BE2C (cell line): ENCODE measurements at regions not wholly inside any gene's neighbourhood (a gene's known extent, or its start where the extent isn't known, plus 50 kb on each side); places are given as distances from the start of the nearest gene placed in this dataset.

Source experiments
- DNase-seq: peaks from one replicate; pipeline ENCODE4 v3.0.0-alpha.2; 2020
- H3K27me3 ChIP-seq: fragments of 250-450 bp; sonication (Bioruptor Pico); 2 replicates; pipeline ENCODE4 v1.5.1; 2020; ENCODE audit warnings: mild to moderate bottlenecking
- H3K36me3 ChIP-seq: fragments of 250-450 bp; sonication (Bioruptor Pico); 2 replicates; pipeline ENCODE4 v1.5.1; 2020; ENCODE audit warnings: mild to moderate bottlenecking
- H3K4me1 ChIP-seq: fragments of 250-450 bp; sonication (Bioruptor Pico); 2 replicates; pipeline ENCODE4 v1.5.1; 2020
- H3K4me3 ChIP-seq: 2 replicates; pipeline ENCODE4 v1.5.1; 2011; ENCODE audit warnings: low read depth, low read length
- H3K9me3 ChIP-seq: fragments of 250-450 bp; sonication (Bioruptor Pico); 2 replicates; pipeline ENCODE4 v1.5.1; 2020
- TF ChIP-seq, protein P1 (sequence below): IDR thresholded peaks from 2 replicates; pipeline ENCODE4 v1.5.1; 2012; ENCODE audit warnings: mild to moderate bottlenecking, low read depth, low read length

DNA sequence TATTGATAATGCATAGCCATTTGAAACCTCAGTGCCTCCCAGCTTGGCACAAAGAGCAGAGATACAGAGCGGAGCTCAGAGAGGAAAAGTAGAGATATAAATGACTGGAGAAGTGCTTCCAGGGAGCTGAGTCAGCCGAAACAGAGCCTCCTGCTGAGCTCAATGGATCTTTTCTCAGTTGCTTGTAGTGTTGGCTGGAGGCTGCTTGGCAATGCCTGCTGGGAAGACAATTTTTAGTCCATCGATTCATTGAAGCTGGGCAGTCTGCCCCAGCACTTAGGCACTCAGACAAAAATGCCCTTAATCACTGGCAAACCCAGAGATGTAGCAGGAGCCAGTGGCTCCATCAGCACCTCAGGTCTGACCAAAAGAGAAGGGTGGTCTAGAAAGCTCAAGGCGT, 81.3 kb upstream of the SETBP1 start:
- H3K4me1 ChIP-seq, result no peaks in the 10 kb centered on the region
- TF ChIP-seq, protein P1, sequence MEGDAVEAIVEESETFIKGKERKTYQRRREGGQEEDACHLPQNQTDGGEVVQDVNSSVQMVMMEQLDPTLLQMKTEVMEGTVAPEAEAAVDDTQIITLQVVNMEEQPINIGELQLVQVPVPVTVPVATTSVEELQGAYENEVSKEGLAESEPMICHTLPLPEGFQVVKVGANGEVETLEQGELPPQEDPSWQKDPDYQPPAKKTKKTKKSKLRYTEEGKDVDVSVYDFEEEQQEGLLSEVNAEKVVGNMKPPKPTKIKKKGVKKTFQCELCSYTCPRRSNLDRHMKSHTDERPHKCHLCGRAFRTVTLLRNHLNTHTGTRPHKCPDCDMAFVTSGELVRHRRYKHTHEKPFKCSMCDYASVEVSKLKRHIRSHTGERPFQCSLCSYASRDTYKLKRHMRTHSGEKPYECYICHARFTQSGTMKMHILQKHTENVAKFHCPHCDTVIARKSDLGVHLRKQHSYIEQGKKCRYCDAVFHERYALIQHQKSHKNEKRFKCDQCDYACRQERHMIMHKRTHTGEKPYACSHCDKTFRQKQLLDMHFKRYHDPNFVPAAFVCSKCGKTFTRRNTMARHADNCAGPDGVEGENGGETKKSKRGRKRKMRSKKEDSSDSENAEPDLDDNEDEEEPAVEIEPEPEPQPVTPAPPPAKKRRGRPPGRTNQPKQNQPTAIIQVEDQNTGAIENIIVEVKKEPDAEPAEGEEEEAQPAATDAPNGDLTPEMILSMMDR, result no peak
- no peaks in the 10 kb centered on the region for H3K36me3 ChIP-seq
- H3K27me3 ChIP-seq, result no peaks in the 10 kb centered on the region
- no peak for DNase-seq
- no peaks in the 10 kb centered on the region for H3K9me3 ChIP-seq
- H3K4me3 ChIP-seq, result no peak overlapping the region

DNA sequence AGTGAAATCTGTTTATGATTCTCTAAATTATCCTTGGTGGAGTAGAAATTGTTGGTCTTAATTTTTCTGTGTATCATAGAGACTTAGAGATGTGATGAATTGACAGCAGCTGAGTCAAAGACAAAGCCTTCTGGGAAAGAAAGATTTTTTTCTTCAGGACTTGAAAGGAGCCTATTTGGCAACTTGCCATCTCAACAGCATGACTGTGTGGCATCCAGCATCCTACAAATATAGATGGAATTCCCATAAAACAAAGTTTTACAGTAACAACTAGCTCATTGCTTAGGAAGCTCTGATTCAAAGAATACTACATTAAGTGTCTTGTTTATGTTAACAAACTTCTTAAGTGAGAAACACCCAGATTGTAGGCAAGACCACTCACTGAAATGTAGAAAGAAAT, 79.2 kb upstream of the SETBP1 start:
- Histone ChIP-seq H3K4me1 (no peaks in the 10 kb centered on the region), H3K36me3 (no peaks in the 10 kb centered on the region), H3K9me3 (no peaks in the 10 kb centered on the region), H3K27me3 (no peaks in the 10 kb centered on the region), H3K4me3 (no peak overlapping the region)
- no peak for DNase-seq
- TF ChIP-seq, protein P1, result no peak

DNA sequence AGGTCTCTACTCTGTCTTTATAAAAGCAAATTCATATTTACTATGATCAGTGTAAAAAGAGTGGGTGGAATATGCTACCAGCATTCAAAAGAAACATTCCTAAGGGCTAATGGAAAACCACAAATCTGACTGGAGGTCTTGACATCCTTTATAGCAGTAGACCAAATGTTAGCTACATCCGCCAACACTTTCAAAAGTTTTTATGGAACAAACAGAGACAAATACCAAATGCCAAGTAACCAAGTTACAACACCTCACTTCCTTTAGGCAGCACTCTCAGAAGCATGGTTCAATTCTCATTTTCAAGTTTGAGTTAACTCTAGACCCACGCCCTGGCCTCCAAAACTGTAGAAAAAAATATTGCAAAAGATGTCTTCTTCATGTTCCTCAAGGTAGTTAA, 78.3 kb upstream of the SETBP1 start:
- Histone ChIP-seq H3K27me3 (no peaks in the 10 kb centered on the region), H3K36me3 (no peaks in the 10 kb centered on the region), H3K4me1 (no peaks in the 10 kb centered on the region), H3K4me3 (no peak overlapping the region), H3K9me3 (no peaks in the 10 kb centered on the region)
- TF ChIP-seq, protein P1, result no peak
- no peak for DNase-seq

DNA sequence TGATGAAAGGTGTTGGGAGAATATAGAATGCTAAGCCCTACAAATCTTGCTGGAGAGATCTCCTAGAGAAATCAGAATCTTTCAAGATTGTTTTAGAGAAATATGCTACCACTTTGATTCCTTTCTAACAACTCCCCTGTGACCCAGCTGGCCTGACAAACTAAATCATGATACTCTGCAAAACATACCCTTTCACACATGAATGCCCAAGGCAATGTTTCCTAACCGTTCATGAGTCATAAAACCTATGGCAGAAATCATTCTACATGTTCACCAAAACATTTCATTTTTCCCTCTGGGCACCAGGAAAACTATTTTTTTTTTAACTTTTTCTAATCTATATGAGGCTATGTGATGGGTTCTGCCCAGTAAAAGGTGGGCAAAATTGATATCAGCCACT, 77.8 kb upstream of the SETBP1 start:
- Histone ChIP-seq H3K4me3 (no peak overlapping the region), H3K27me3 (no peaks in the 10 kb centered on the region), H3K9me3 (no peaks in the 10 kb centered on the region), H3K36me3 (no peaks in the 10 kb centered on the region), H3K4me1 (no peaks in the 10 kb centered on the region)
- DNase-seq, result no peak
- TF ChIP-seq, protein P1, result no peak

DNA sequence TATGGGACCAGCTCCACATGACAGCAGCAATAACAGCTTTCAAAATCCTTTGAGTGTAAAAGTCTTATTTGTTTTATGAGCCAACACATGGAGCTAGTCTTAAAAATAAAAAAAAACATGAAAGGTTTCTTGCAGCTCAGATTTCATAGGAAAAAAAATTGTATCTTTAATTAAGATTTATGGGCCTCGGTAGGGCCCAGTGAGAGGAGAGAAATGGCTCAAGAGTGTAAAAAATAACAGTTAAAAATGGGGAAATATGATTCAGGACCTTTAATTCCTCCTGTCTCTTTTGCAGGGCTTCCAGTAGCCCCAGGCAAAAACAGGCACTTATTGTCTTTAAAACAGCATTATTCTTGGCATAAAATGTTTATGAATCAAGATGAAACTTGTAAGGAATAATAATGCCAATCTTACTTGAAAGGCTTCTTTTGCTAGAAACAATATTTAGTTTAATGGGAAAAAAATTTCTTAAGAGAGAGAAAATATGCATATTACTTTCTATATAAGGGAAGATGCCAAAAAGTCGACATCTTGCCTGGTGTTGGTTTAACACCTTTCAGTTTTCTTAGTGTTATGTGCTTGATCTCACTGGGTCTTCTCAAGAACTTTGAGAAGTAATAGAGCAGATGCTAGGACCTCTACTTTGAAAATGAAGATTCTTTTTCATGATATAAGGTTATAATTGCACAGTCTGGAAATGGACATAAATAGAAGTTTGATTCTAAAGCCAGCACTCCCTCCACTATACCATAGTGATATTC, 71.3 kb upstream of the SETBP1 start:
- H3K36me3 ChIP-seq, result no peaks in the 10 kb centered on the region
- no peaks in the 10 kb centered on the region for H3K9me3 ChIP-seq
- TF ChIP-seq, protein P1, result no peak
- no peaks in the 10 kb centered on the region for H3K4me1 ChIP-seq
- no peak for DNase-seq
- H3K4me3 ChIP-seq, result no peak overlapping the region
- no peaks in the 10 kb centered on the region for H3K27me3 ChIP-seq

DNA sequence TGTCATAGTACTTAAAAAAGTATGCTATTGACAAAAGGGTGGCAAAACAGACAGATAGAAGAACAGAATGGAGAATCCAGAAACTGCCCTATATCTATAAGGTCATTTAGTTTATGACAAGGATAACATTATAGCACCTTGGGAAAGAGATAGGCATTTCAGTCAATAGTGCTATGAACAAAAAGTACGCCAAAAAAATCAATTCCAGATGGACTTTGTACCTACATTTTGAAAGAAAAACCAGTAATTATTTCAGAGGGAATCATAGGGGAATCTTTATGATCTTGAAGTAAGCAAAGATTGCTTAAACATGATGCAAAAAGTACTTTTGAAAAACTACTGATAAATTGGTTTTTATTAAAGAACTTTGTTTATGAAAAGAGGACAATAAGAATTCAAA, 59.9 kb upstream of the SETBP1 start:
- no peak overlapping the region for H3K4me3 ChIP-seq
- H3K27me3 ChIP-seq, result peaks cover 3% of the 10 kb centered on the region; the same call in 1 of the 2 replicates
- no peaks in the 10 kb centered on the region for H3K4me1 ChIP-seq
- no peaks in the 10 kb centered on the region for H3K9me3 ChIP-seq
- no peaks in the 10 kb centered on the region for H3K36me3 ChIP-seq
- TF ChIP-seq, protein P1, result no peak
- no peak for DNase-seq
